Cardiac fibroblast (primary cell): ENCODE measurements at regions not wholly inside any gene's neighbourhood (a gene's known extent, or its start where the extent isn't known, plus 50 kb on each side); places are given as distances from the start of the nearest gene placed in this dataset.

ENCODE experiments used
- DNase-seq, 2 donors: peaks; one replicate each; pipeline versions ENCODE4 v3.0.0 to v3.0.0-alpha.2; 2010; ENCODE audit warnings: low read depth in 2 of 2
- H3K4me3 ChIP-seq, 2 donors: replicated peaks in 1 of 2; 1 replicate in 1 of 2; 2 replicates in 1 of 2; pipeline ENCODE4 v1.5.1; 2011; ENCODE audit warnings: low read depth in 2 of 2, low read length in 2 of 2, mild to moderate bottlenecking in 2 of 2, moderate library complexity in 1 of 2
- TF ChIP-seq, protein P1 (sequence below): IDR thresholded peaks from one replicate; pipeline ENCODE4 v1.5.1; 2011; ENCODE audit warnings: low read depth, mild to moderate bottlenecking, low read length, inconsistent platforms

DNA sequence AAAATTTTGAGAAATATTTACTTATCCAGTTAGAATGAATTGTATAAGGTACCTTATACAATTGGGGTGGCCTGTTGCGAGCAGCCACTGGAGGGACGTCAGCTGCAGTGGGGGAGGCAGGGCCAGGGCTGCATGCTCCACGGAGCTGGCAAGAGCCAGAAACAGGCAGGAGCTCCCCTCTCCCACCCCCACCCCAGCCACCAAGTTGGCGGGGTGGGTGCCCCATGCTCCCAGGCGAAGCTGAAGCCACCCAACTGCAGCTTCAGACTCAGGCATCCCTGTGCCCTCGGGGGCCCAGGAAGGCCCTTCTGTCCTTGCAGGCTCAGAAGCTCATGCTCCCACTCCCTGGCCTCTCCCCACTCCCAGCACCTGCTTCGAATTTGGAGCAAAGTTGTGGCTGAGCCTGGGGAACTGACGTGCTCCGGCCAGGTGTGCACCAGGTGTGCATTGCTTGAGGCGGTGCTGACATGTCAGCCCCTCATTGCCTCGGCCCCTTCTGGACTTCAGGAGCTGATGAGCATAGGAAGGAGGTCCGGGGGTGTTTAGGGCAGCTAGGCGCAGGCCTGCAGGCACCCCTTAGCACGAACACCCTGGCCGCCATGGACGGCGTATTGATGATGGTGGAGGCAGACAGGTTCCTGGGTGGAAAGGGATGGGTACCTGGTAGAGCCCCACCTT lies 743.8 kb upstream of the GBE1 start:
- no peak overlapping the region for H3K4me3 ChIP-seq
- no peak for DNase-seq
- TF ChIP-seq, protein P1, sequence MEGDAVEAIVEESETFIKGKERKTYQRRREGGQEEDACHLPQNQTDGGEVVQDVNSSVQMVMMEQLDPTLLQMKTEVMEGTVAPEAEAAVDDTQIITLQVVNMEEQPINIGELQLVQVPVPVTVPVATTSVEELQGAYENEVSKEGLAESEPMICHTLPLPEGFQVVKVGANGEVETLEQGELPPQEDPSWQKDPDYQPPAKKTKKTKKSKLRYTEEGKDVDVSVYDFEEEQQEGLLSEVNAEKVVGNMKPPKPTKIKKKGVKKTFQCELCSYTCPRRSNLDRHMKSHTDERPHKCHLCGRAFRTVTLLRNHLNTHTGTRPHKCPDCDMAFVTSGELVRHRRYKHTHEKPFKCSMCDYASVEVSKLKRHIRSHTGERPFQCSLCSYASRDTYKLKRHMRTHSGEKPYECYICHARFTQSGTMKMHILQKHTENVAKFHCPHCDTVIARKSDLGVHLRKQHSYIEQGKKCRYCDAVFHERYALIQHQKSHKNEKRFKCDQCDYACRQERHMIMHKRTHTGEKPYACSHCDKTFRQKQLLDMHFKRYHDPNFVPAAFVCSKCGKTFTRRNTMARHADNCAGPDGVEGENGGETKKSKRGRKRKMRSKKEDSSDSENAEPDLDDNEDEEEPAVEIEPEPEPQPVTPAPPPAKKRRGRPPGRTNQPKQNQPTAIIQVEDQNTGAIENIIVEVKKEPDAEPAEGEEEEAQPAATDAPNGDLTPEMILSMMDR: no peak

DNA sequence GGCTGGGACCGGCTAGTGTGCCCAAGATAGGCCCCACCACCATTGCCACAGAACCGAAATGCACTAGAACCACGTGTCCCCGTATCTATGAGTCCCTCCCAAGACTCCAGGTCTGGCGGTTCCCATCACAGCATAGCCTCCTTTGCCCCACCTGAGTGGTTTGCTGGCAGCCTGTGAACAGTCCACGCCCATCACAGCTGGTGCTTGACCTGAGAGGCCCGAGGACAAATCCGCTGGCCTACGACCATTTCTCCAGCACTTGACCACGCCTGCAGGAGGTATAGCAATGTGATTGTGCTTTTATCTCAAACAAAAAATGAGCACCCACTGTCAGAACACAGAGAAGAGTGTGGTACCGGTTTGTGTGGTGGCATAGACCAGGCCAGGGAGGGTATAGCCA lies 736.7 kb upstream of the GBE1 start:
- H3K4me3 ChIP-seq: no peak overlapping the region
- TF ChIP-seq, protein P1: no peak
- DNase-seq: no peak

DNA sequence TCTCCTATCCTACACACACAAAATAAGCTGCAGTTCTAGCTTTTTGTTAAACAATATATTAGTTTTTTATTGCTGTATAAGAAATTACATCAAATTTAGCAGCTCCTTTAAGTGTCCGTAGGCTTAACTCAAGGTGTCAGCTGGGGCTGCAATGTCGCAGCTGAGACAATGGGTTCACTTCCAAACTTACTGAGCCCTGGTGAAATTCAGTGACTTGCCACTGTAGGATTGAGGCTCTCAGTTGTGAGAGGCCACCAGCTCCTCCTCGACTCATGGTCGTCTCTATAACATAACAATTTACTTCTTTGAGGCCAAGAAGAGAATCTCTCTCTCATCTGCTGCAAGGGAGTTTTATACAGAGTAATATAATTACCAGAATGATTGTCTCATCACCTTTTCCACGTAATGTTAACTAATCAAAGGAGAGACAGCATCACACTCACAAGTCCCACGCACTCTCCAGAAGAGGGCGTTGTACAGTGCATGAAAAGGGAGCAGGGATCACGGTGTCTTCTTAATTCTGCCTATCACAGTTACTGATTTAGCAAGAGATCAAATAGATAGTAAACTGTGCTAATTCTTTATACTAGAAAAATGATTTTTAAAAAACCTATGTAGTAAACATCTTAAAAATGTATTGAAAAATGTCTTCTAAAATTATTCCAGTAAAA lies 735.6 kb upstream of the GBE1 start:
- no peak for DNase-seq
- H3K4me3 ChIP-seq: no peak overlapping the region
- TF ChIP-seq, protein P1: no peak

DNA sequence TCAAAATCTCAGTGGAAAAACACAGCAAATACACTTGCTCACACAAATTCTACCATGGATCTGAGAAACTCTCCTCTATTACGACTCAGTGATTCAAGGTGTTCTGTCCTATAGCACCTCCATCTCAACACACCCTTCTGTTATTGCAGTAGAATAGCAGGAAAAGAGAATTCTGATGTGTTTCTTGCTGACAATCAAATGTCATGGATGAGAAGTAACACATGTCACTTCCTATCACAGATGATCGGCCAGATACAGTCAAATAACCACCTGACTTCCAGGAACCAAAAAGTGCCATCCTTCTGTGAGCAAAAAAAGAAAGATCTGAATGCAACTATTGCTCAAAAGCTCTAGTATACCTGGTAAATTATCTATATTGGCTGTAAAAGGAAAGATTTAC lies 734.2 kb upstream of the GBE1 start:
- DNase-seq: no peak
- no peak overlapping the region for H3K4me3 ChIP-seq

DNA sequence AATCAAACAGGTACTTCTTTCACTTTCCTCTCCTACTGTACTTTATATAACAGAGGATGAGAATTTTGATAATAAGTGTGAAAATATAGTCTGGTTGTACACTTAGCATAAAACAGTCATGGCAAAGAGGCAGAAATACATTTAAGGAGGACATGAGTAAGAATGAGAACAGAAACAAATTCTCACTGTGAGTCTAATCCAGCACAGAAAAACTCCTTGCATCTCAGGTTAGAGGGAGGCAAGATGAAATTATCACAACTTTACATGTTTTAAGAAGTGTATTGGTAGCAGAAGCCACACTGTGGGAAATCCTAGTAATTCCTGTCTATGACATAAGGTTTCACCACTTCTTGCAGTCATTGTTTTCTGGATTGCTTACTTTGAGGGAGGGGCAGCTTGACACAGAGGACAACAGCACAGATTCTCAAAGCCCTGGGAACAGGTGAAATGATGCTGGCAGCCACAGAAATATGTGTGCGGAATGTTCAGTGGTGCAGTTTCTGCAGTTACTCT lies 733.6 kb upstream of the GBE1 start:
- TF ChIP-seq, protein P1: no peak
- DNase-seq: no peak
- no peak overlapping the region for H3K4me3 ChIP-seq

More for the DNA sequence above, 734.2 kb upstream of the GBE1 start:
- TF ChIP-seq, protein P1: no peak

DNA sequence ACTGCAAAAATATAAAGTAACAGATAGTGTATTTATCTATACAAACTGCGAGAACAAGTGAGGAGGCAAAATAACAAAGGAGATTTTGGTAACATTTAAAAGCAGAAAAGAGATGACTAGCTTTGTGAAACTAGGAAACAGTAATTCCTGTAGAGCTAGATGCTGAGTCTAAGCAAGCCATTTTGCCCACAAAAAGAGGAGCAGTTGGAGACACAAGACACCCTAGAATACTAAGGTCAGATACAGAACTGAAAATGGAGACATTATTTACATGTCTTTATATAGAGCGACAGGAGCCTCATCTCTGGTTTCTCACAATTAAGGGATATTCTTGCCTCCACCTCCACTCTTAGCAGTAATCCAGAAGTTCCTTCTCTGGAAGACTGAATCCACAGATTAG lies 732.4 kb upstream of the GBE1 start:
- no peak overlapping the region for H3K4me3 ChIP-seq
- DNase-seq: no peak
- TF ChIP-seq, protein P1: no peak

DNA sequence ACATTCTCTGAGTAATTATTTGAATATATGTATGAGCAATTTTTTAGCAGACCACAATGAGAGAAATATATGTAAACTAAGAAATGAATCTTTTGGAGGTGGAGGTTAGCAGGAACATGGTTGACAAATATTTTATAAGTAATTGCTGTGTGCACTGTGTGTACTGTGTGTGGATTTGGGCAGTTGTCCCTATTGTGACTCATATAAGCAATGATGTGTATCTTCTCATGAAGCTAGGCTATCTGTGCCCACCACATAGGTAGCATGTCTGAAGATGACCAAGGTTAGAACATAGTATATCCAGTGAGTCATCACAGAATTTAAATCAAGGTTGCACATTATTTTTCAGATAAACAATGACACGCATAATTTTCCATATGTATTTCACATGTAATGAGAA lies 713.9 kb upstream of the GBE1 start:
- no peak for DNase-seq

More for the DNA sequence above, 713.9 kb upstream of the GBE1 start:
- no peak overlapping the region for H3K4me3 ChIP-seq
- TF ChIP-seq, protein P1: no peak
